T-helper 1 cell treated with Interleukin-12 subunit alpha and Interleukin-12 subunit beta and Interleukin-4 antibody, amounts not matched to agents 30 μg/mL and 1 μg/mL, for 36 hours (primary cell): ENCODE measurements at regions not wholly inside any gene's neighbourhood (a gene's known extent, or its start where the extent isn't known, plus 50 kb on each side); places are given as distances from the start of the nearest gene placed in this dataset.

Experiments used
- H3K27ac Mint-ChIP-seq: one replicate; pipeline ENCODE4 v1.8.0; 2021; ENCODE audit warnings: mild to moderate bottlenecking, mixed read lengths
- H3K27me3 Mint-ChIP-seq: one replicate; pipeline ENCODE4 v1.8.0; 2021; ENCODE audit warnings: low read depth, mixed read lengths
- H3K36me3 Mint-ChIP-seq: one replicate; pipeline ENCODE4 v1.8.0; 2021; ENCODE audit warnings: low read depth, mixed read lengths
- H3K4me1 Mint-ChIP-seq: one replicate; pipeline ENCODE4 v1.8.0; 2021; ENCODE audit warnings: low read depth, mixed read lengths
- H3K4me3 Mint-ChIP-seq: one replicate; pipeline ENCODE4 v1.8.0; 2021; ENCODE audit warnings: mild to moderate bottlenecking, moderate library complexity, mixed read lengths
- H3K9me3 Mint-ChIP-seq: one replicate; pipeline ENCODE4 v1.8.0; 2021; ENCODE audit warnings: mixed read lengths

- Mint-ChIP-seq H3K27me3 (no peaks in the 10 kb centered on the region), H3K4me3 (no peak overlapping the region), H3K36me3 (no peaks in the 10 kb centered on the region), H3K4me1 (no peaks in the 10 kb centered on the region), H3K9me3 (no peaks in the 10 kb centered on the region), H3K27ac (no peak overlapping the region)
Observed at GRCh38 chr1:232291261-232291660, 338.7 kb downstream of the SIPA1L2 start.

GRCh38 chr1:232290570-232290969, 339.4 kb downstream of the SIPA1L2 start:
- H3K27ac Mint-ChIP-seq, result no peak overlapping the region
- H3K9me3 Mint-ChIP-seq, result no peaks in the 10 kb centered on the region
- no peaks in the 10 kb centered on the region for H3K36me3 Mint-ChIP-seq
- H3K4me3 Mint-ChIP-seq, result no peak overlapping the region
- no peaks in the 10 kb centered on the region for H3K27me3 Mint-ChIP-seq
- H3K4me1 Mint-ChIP-seq, result no peaks in the 10 kb centered on the region

DNA sequence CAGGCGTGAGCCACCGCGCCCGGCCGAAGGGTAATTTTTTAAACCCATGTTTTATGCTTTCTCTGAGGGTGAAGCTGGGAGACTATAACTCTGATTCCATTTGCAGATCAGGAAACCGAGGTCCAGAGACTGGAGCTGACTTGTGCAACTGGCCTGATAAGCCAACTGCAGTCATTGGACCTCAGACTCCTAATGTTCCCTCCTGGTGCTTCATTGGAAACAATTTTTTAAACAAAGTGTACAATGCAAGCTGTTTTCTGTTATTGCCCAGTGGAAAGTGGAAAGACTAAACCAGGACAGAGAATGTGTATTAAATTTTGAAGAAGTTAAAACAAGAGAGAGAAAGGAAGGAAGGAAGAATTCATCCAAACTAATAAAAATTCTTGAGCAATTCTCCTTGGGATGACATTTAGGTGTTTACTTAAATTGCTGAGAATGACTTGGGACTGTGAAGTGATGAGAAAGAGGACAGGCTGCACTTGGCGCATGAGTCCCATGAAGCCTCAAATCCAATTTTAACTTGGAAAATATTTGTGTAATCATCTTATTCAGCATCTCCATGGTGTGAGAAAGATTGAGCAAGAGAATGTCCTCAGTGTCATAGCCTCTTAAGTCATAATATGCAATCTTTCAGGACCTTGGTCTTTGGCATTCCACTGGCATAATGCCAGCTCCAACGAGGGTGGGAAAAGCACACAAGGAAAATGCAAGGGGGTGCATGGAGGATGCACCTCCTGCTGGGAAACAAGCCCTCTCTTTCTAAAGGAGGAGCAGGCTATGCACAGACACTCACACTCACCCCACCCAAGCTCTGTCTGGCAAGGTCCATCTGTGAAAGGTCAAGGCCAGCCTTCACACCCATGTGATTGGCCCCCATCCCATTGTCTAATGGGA, 342.0 kb downstream of the SIPA1L2 start:
- Mint-ChIP-seq H3K27me3 (no peaks in the 10 kb centered on the region), H3K36me3 (no peaks in the 10 kb centered on the region), H3K4me1 (no peaks in the 10 kb centered on the region), H3K4me3 (no peak overlapping the region), H3K9me3 (no peaks in the 10 kb centered on the region), H3K27ac (no peak overlapping the region)

DNA sequence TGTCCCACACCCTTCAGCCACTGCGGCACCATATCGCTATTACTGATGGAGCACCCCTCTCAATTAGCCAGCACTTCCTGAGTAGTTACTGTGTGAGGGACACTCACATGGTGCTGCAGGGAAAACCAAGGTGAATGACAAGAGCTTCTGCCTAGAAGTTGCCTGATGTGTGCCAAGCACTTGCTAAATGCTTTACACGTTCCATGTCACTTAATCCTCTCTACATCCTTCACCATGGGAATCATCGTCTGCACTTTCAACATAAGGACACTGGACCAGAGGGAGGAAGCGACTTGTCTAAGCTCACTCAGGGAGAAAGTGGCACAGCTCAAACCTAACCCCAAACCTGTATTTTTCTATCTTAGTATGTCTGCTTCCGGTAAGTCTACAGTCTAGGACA, 344.8 kb downstream of the SIPA1L2 start:
- Mint-ChIP-seq H3K36me3 (no peaks in the 10 kb centered on the region), H3K4me3 (no peak overlapping the region), H3K9me3 (no peaks in the 10 kb centered on the region), H3K27ac (no peak overlapping the region), H3K27me3 (peaks cover 8% of the 10 kb centered on the region), H3K4me1 (no peaks in the 10 kb centered on the region)

- Mint-ChIP-seq H3K27me3 (peaks cover 12% of the 10 kb centered on the region), H3K36me3 (no peaks in the 10 kb centered on the region), H3K4me1 (no peaks in the 10 kb centered on the region), H3K9me3 (no peaks in the 10 kb centered on the region), H3K27ac (no peak overlapping the region), H3K4me3 (no peak overlapping the region)
Observed at GRCh38 chr1:232283864-232284263, 346.1 kb downstream of the SIPA1L2 start.

DNA sequence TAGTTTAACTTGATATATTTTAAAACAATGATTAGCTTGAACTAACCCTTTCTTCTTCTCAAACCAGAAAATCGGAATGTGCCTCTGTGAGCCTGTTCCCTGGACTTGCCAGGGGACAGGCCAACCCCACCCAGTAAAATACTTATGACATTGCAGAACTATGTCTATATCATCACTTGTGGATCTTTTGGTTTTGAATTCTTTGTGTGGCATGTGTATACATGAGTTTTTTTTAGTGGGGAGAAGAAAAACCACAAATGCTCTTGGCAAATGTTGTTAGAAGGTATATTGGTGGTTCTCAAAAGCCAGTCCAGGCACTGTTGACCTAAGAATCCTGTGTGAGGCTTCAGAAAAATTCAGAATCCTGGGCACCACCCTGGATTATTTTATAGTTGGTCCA, 347.4 kb downstream of the SIPA1L2 start:
- H3K27me3 Mint-ChIP-seq, result peaks cover 12% of the 10 kb centered on the region
- H3K4me3 Mint-ChIP-seq, result no peak overlapping the region
- no peaks in the 10 kb centered on the region for H3K9me3 Mint-ChIP-seq

DNA sequence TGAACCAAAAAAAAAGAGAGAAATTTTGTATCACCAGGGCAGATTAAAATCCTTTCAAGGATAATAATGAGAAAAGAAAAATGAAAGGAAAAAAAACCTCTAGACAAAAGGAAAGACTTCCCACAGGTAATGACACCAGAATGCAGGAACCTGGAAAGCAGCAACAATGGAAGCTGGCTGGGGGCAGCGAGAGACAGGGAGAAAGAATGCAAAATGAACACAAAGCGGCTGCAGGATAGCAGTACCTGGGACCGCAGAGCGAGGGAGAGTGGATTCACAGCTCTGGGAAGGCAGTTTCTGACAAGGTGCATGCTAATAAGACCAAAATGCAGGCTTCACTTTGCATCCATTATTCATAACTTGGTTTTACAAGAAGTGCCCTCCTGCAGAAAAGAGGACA, 349.0 kb downstream of the SIPA1L2 start:
- H3K9me3 Mint-ChIP-seq, result no peaks in the 10 kb centered on the region
- H3K4me3 Mint-ChIP-seq, result no peak overlapping the region
- no peaks in the 10 kb centered on the region for H3K4me1 Mint-ChIP-seq
- H3K27ac Mint-ChIP-seq, result no peak overlapping the region
- no peaks in the 10 kb centered on the region for H3K36me3 Mint-ChIP-seq
- H3K27me3 Mint-ChIP-seq, result peaks cover 21% of the 10 kb centered on the region

More for the DNA sequence above, 347.4 kb downstream of the SIPA1L2 start:
- H3K36me3 Mint-ChIP-seq, result no peaks in the 10 kb centered on the region
- H3K4me1 Mint-ChIP-seq, result no peaks in the 10 kb centered on the region
- no peak overlapping the region for H3K27ac Mint-ChIP-seq

- Mint-ChIP-seq H3K4me3 (no peak overlapping the region), H3K36me3 (no peaks in the 10 kb centered on the region), H3K27me3 (peaks cover 21% of the 10 kb centered on the region), H3K4me1 (no peaks in the 10 kb centered on the region), H3K9me3 (no peaks in the 10 kb centered on the region), H3K27ac (no peak overlapping the region)
Observed at GRCh38 chr1:232279909-232280400, 350.0 kb downstream of the SIPA1L2 start.

DNA sequence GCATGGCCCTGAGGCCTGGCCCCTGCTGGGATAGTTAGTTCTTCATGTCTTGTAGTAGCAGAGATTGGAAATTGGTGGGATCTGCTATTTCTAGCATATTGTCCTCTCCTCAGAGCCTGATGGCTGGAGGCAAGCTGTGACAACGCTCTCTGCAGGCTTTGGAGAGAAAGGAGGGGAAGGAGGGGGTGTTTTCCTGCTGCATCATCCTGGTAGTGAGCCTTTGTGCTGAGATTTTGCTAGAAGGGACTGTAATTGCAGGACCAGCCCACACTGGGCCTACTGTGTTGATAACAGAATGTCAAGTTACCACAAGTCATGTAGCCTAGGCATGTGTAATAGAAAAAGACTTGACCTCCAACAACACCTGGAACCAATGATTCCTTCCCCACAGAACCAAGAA, 351.0 kb downstream of the SIPA1L2 start:
- Mint-ChIP-seq H3K9me3 (no peaks in the 10 kb centered on the region), H3K27ac (no peak overlapping the region), H3K4me1 (no peaks in the 10 kb centered on the region), H3K4me3 (no peak overlapping the region), H3K36me3 (no peaks in the 10 kb centered on the region), H3K27me3 (peaks cover 21% of the 10 kb centered on the region)

DNA sequence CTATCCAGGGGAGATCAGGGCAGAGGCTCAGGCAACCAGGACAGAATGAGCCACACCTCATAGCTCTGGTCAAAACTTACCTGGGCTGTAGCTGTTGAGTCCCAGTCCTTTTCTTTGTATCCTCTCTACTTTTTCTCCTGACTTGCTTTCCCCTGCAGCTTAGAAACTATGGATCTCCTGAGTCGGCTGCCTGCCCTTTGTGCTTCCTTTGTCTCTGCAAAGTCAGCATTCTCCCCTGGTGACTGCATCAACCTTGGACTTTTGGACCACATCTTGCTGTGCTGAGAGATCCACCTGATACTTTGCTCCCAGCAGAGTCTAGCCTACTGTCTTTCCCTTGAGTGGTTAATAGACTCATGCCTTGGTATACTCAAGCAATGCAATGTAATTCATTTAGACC, 353.3 kb downstream of the SIPA1L2 start:
- H3K27me3 Mint-ChIP-seq, result peaks cover 23% of the 10 kb centered on the region

GRCh38 chr1:232274999-232275710, 354.8 kb downstream of the SIPA1L2 start:
- peaks cover 19% of the 10 kb centered on the region for H3K27me3 Mint-ChIP-seq
- no peaks in the 10 kb centered on the region for H3K4me1 Mint-ChIP-seq
- no peak overlapping the region for H3K4me3 Mint-ChIP-seq
- no peaks in the 10 kb centered on the region for H3K36me3 Mint-ChIP-seq
- no peaks in the 10 kb centered on the region for H3K9me3 Mint-ChIP-seq
- no peak overlapping the region for H3K27ac Mint-ChIP-seq

More for the DNA sequence above, 353.3 kb downstream of the SIPA1L2 start:
- Mint-ChIP-seq H3K36me3 (no peaks in the 10 kb centered on the region), H3K4me3 (no peak overlapping the region), H3K27ac (no peak overlapping the region), H3K9me3 (no peaks in the 10 kb centered on the region), H3K4me1 (no peaks in the 10 kb centered on the region)

DNA sequence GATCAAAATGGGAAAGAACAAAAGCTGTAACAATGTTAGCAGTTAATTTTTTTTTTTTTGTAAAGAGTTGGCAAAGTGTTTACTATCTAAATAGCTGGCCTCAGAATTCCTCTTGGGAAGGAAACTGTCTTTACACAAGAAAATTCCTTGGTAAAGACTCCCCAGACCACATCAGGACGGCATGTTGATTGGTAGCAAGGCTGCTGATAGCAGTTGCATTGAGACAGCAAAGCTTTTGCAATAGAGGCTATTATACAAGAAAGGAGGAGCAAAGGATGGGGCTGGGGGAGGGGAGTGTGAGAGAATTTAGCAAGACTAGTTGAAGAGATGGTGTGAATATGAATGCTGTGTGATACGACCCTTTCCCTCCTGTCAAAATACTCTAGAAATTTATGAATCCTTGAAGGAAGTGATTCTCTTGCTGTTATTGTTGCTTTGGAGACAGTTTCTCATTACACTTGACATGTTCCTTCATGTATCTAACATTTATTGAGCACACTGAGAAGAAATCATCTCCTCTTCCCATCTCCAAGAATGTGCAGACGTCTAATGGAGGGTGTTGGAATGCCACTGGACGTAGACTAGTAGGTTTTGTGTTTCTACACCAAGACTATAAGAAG, 355.6 kb downstream of the SIPA1L2 start:
- Mint-ChIP-seq H3K27ac (no peak overlapping the region), H3K9me3 (no peaks in the 10 kb centered on the region), H3K4me1 (no peaks in the 10 kb centered on the region), H3K4me3 (no peak overlapping the region), H3K27me3 (peaks cover 16% of the 10 kb centered on the region), H3K36me3 (no peaks in the 10 kb centered on the region)

DNA sequence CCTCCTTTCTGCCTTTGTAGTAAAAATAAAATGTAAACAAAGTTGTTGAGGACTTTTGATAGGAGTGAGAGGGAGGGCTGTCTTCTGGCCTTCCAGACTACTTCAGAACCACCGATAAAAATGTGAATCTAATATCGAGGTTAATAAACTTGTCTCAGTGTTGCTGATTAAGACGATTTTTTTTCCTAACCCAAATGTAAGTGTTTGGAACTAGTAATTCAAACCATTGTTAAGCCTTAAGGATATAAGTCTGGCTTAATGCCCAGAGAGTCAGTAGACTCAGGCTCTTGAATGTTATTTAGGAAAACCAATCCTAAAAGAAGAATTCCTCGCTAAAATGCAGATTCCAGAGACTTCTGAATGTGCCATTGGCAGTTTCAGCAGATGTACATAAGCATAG, 356.9 kb downstream of the SIPA1L2 start:
- Mint-ChIP-seq H3K27me3 (peaks cover 15% of the 10 kb centered on the region), H3K4me3 (no peak overlapping the region), H3K27ac (no peak overlapping the region), H3K9me3 (no peaks in the 10 kb centered on the region), H3K36me3 (no peaks in the 10 kb centered on the region), H3K4me1 (no peaks in the 10 kb centered on the region)

GRCh38 chr1:232271991-232272589, 357.8 kb downstream of the SIPA1L2 start:
- Mint-ChIP-seq H3K36me3 (no peaks in the 10 kb centered on the region), H3K4me3 (no peak overlapping the region), H3K27ac (no peak overlapping the region), H3K27me3 (peaks cover 19% of the 10 kb centered on the region), H3K4me1 (no peaks in the 10 kb centered on the region), H3K9me3 (no peaks in the 10 kb centered on the region)
